NCI-H187 (cell line): ENCODE measurements at regions not wholly inside any gene's neighbourhood (a gene's known extent, or its start where the extent isn't known, plus 50 kb on each side); places are given as distances from the start of the nearest gene placed in this dataset.
"Not testable (repeated sequence)": the region's sequence is repeated elsewhere in the genome, so short reads cannot be mapped to it uniquely, and the experiment has no call there.

ENCODE experiments used
- DNase-seq, 2 experiments: peaks; one replicate each; lab custom pipeline; 2025; lab: John Stamatoyannopoulos, UW

GRCh38 chr15:93358166-93359059 is 269.4 kb upstream of the RGMA start:
- no peak for DNase-seq

DNA sequence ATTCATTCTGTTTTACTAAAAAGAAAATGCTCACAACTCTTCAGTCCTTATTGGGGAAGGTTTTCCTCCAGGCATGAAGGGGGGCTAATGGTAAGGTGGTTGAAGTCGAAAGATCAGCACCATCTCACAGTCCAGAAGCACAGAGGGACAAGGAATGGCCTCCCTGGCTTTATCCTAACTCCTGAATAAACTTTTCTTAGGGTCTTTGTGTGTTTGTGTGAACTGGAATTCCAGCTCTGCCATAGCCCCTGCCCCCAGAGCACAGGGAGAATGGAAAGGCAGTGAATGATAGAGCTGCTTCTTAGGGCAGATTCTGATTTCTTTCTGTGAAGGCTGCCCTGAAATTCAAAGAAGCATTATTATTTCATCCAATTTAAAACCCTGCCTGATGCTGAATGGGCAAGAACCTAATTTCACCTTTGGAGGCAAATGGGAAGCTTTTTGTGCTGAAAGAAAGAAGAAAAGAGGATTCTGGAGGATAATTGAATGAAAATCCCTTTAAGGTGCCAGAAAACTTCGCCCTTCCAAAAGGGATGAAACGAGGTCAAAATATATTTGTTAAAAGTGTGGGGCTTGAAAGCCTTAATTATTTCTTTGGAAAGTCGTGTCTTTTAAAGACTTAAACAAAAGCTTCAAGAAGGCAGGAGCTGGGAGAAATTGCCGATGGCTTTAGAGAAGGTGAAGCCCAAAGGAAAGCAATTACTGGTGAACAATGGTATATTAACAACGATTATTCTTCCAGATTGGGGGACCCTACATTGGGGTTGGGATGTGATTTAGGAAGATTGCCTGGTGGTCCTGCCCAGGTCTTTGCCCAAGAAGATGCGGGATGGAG is 259.9 kb upstream of the RGMA start:
- DNase-seq: no peak

DNA sequence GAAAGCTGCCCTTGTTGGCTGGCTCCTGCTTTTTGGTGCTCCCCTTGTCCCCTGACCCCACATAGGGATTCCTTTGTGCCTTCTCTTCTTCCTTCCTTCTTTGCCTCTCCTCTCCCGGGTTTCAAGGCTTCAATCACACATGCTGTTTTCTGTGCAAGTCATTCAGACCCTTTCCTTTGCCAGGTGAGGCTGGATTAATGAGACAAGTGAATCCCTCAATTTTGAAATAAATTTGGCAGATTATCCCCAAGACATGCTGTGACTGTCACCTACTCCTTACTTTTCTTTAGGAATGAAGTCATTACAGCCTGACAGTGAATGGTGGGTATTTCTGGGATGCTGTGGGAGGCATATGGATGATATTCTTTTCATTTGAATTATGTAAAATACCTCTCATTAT is 259.0 kb upstream of the RGMA start:
- DNase-seq: no peak

DNA sequence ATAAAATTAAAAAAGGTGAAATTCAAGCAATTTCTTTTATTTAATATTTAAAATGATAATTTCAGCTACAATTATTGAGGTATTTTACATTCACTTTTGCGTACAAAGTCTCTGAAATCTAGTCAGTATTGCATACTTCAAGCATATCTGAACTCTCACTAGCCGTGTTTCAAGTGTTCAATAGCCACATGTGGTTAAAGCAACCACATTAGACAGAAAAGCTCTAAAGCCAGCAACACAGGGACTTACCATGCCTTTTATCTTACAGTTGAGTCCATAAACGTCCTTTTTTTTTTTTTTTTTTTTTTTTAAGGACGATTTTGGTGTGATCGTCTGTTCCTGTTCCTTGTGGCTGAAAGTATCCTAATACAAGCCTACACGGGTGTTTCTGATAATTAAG is 257.0 kb upstream of the RGMA start:
- DNase-seq: no peak

GRCh38 chr15:93343402-93343801 is 254.4 kb upstream of the RGMA start:
- not testable (repeated sequence) for DNase-seq

- DNase-seq: no peak
Measured at GRCh38 chr15:93341164-93341563, 252.2 kb upstream of the RGMA start.

DNA sequence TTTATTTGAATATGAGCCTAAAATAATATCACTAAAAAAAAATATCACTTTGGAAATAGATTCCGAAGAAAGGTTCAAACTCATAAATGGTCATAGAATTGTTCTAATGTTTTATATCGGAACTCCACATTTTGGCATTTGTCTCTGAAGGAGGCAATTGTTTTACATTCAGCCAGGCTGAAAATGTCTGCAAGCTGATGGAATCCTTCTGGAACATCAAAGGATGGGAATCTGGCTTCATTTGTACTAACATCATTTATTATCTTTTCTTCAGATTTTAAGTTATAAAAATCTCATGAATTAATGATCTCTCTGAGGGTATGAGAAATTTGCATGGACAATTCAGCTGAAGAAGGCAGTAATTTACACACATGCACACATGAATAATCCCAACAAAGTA is 251.4 kb upstream of the RGMA start:
- DNase-seq: no peak

DNA sequence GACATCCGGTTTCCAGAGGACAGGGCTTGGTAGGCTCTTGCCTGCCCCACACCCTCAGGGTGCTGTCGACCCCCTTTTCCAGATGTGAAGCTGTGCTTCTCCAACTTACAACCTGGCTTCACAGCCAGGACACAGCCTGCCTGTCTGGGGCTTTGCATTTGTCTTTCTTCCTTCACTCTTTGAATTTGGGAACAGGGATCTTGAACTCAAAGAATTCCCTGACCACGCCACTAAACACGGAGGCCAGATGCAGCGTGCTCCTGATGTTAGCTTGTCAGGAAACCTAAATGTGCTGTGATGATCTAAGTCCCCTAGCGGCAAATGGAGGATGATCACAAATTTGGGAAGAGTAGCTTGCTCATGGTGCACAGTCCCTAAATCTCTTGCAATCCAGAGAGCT is 244.8 kb upstream of the RGMA start:
- no peak for DNase-seq

DNA sequence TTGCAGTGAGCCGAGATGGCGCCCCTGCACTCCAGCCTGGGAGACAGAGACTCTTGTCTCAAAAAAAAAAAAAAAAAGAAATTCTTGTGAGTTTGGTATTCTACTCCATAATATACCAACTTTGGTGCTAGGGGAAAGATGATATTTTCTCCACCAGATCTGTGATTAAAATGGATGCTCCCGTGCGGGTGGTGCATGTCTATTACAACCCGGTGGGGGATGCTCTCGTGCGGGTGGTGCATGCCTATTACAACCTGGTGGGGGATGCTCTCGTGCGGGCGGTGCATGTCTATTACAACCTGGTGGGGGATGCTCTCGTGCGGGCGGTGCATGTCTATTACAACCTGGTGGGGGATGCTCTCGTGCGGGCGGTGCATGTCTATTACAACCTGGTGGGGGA is 244.1 kb upstream of the RGMA start:
- not testable (repeated sequence) for DNase-seq

GRCh38 chr15:93332168-93332553 is 243.2 kb upstream of the RGMA start:
- no peak for DNase-seq

DNA sequence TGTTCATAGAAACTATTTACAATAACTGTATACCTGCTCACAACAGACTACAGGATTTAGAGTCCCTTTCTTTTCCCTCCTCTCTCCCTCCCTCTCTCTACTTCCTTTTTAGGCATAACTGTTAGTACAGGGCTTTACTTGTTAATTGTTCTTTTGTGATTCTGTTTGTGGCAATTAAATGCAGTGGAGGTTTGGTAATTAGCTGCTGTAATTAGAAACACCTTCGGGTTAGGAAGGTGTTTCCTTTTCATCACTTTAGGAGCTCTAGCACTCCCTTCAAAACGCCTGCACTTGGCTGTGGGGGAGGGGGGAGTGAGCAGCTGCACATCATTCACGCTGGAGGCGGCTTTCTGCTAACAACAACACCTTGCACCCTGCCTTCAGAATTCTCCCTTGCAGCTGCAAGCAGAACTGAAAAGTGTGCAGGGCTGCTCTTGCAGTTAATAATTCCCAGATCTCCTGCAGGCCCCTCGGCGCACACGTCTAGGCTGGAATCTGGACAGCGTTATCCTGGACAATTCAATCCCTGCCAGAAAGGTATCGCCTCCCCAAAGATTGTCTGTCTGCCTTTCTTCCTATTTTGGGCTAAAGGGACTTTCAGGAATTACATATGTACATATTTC is 242.6 kb upstream of the RGMA start:
- DNase-seq: no peak

DNA sequence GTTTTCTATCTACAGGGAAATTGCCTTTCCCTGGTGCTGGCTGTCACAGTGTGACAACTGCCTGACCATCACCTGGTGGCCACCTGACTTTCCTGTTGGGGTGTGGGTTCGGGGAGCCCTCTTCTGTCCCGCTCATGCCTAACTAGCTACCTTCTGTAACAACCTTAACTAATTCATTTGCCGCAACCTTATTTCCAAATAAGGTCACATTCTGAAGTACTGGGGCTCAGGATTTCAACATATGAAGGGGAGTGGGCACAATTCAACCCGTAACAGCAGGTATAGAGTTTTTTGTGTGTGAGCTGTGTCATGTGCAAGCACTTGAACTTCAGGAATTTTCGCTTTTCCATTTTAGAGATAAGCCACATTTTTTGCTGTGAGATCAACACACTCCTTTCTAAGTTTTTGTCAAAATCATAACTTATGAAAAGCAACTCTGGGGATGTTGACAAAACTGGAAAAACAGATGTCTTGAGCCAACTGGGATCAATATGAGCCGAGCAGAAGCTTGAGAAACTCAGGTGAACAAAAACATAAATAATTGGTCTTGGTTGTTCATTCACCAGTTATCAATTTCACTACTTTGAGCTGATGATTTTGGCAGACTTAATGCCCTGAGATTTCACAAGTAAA is 242.0 kb upstream of the RGMA start:
- no peak for DNase-seq

DNA sequence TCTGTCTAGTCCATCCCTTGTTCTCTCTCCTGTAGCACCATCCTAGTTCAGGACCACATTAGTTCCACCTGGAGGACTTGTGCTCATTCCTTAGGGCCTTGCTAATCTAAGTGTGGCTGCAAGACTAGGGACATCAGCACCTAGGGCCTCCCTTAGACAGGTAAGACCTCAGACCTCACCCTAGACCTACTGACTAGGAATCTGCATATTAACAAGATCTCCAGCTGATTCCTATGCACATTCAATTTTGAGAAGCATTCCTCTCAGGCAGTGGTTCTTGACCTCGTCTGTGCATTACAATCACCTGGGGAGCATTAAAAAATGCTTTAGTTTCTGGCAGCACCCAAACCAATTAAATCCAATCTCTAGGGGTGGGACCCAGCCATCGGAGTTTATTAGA is 238.4 kb upstream of the RGMA start:
- DNase-seq: no peak

DNA sequence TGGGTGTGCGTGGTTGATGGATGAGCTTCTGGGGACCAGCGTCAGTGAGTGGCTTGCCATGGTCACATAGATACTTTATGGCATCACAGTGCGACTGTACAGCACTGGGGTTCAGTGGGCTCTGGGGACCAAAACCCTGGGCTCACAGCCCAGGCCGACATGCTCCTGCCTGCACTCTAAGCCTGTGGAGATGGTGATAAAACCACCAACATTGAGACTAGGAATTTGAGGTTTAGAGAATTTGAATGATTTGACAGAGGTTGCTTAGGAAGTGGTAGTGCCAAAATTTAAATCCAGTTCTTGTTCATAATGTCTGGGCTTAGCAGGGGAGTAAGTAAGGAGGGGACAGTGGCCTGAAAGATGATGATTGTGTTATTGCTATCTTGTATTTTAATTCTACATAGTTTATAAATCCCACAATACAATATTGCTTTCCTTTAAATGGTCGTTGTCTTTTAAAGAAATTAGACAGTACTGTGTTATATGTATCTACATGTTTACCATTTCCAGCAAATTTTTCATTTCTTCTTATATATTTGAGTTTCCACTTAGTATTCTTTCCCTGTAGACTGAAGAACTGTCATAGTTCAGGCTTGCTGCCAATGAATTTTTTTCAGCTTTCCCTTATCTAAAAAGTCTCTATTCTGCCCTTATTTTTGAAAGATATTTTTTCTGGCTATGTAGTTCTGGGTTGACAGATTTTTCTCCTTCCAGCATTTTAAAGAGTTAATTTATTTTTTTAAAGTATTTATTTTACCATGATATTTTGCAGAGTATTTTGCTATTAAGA is 235.4 kb upstream of the RGMA start:
- DNase-seq: no peak

DNA sequence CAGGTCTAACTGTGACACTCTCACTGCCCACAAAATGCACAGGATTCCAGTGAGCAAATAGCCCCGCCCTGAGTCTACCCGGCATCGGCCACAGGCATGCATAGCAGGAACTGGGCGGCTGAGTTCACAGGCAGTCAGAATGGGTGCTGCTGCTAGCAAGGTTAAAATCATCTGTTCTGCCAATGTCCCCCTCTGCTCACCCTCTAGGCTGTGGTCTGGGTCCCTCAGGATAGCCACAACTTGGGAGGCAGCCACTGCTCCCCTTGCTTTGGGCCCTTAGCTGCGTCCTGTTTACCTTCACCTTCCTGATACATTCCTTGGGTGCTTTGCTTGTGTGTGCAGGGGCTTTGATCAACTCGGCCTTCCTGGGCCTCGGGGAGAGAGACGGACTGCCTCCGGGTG is 232.9 kb upstream of the RGMA start:
- DNase-seq: no peak

- no peak for DNase-seq
Measured at GRCh38 chr15:93319121-93319814, 230.3 kb upstream of the RGMA start.

GRCh38 chr15:93317772-93318171 is 228.8 kb upstream of the RGMA start:
- no peak for DNase-seq

DNA sequence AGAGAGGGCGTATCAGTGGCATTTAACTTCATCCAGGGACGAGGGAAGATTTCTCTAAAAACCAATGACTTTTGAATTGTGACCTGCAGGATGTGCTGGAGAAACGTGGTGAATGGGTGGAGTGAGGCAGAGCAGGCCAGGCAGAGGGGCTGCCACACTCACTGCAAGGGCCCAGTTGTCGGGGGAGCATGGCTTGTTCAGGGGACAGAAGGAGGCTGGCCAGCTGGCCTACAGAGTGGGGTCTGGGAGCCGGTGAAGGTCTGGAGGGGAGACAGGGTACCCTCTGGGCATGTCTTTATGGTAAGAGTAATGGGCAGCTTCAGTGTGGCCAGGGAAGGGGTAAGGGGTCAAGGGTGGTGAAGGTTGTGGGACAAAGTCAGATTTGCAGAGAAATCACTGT is 225.2 kb upstream of the RGMA start:
- DNase-seq: no peak

DNA sequence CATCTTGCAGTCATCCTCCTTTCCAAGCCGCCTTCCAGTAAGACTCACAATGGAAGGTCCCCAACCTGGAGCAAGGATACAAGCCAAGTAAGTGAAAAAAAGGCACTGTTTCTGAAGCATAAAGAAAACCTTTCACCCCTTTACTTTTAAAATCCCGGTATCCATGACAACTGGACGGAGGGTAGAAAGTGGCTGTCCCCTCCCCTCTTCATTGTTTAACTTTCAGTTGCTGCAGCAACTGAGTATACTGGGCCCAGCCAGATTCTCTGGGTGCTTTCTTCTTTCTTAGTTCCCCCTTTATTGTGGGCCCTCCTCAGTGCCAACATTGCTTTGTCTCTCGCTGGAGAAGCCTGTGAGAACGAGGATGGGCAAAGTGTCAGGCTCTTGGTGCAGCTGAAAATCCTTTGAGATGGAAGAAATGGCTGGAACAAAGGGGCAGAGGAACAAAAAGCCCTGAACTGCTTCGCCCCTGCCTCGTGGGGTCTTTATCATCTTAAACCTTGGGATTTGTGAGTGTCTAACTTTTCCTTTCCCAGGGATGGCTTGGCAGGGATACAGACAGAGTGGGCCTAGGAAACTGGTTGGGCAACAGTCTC is 224.0 kb upstream of the RGMA start:
- DNase-seq: no peak

DNA sequence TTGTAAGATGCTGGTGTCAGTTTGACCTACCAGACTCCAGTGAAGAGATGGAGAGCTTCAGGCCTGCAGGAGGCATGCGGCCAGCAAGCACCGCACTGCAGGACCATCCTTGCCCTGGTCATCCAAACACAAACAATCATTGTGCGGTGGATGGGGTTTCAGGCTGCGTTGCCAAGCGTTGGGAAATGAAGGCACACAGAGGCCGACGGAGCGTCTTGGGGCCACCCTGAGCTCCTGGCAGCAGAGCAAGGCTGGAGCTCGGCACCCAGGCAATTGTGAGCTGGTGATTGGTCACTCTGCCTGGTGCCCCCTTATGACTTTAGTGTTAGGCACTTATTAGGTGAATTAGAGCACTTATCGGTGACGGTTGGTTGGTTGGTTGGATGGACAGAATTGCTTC is 222.6 kb upstream of the RGMA start:
- no peak for DNase-seq
